IPS-20b (cell line): ENCODE measurements at regions not wholly inside any gene's neighbourhood (a gene's known extent, or its start where the extent isn't known, plus 50 kb on each side); places are given as distances from the start of the nearest gene placed in this dataset.
"Not testable (repeated sequence)": the region's sequence is repeated elsewhere in the genome, so short reads cannot be mapped to it uniquely, and the experiment has no call there.

ENCODE experiments used
- H3K27ac ChIP-seq: one replicate; pipeline ENCODE4 v1.5.1; 2013; ENCODE audit warnings: low read length
- H3K27me3 ChIP-seq: 2 replicates; pipeline ENCODE4 v1.6.1; 2013; ENCODE audit warnings: mild to moderate bottlenecking, low read length, inconsistent platforms; ENCODE audit not compliant: insufficient read depth
- H3K36me3 ChIP-seq: 2 replicates; pipeline ENCODE4 v1.6.1; 2013; ENCODE audit warnings: low read depth, mild to moderate bottlenecking, inconsistent platforms, low read length, moderate library complexity; ENCODE audit not compliant: insufficient read depth
- H3K4me1 ChIP-seq: 2 replicates; pipeline ENCODE4 v1.6.1; 2013; ENCODE audit warnings: mild to moderate bottlenecking, control low read depth, inconsistent platforms, low read length, moderate library complexity; ENCODE audit not compliant: insufficient read depth
- H3K4me3 ChIP-seq: 2 replicates; pipeline ENCODE4 v1.5.1; 2013; ENCODE audit warnings: mild to moderate bottlenecking, low read length, inconsistent platforms
- H3K9ac ChIP-seq: 2 replicates; pipeline ENCODE4 v1.6.1; 2013; ENCODE audit warnings: low read depth, mild to moderate bottlenecking, inconsistent platforms, low read length, moderate library complexity
- H3K9me3 ChIP-seq: 2 replicates; pipeline ENCODE4 v1.6.1; 2013; ENCODE audit warnings: mild to moderate bottlenecking, low read depth, low read length, inconsistent platforms; ENCODE audit not compliant: insufficient read depth

- H3K36me3 ChIP-seq = no peaks in the 10 kb centered on the region
- H3K4me3 ChIP-seq = no peak overlapping the region
- H3K9ac ChIP-seq = no peak overlapping the region
- H3K9me3 ChIP-seq = no peaks in the 10 kb centered on the region
- H3K27me3 ChIP-seq = no peaks in the 10 kb centered on the region
- no peaks in the 10 kb centered on the region for H3K4me1 ChIP-seq
- H3K27ac ChIP-seq = no peak overlapping the region
These were observed 196.6 kb upstream of the EDNRA start for GRCh38 chr4:147284256-147284835.

GRCh38 chr4:147284935-147285334, 196.0 kb upstream of the EDNRA start:
- no peak overlapping the region for H3K9ac ChIP-seq
- H3K36me3 ChIP-seq = no peaks in the 10 kb centered on the region
- no peaks in the 10 kb centered on the region for H3K4me1 ChIP-seq
- H3K27ac ChIP-seq = no peak overlapping the region
- no peak overlapping the region for H3K4me3 ChIP-seq
- no peaks in the 10 kb centered on the region for H3K9me3 ChIP-seq
- no peaks in the 10 kb centered on the region for H3K27me3 ChIP-seq

DNA sequence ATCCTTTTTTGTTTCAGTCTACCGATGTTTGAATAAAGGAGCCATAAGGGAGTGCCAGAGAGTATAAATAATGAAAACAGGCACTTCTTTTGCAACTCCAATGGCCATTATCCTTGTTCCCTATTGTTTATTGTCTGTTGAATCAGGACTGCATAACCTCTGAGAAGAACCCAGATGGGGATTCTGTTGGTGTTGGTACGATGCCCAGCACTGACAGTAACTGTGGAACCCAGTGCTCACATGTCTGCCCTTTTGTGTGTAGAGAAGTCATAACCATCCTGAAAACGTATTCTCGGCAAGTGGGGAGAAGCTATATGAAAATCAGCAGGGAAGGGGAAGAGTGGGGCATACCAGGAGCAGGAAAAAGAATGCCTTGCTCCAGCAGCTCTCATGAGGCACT, 195.1 kb upstream of the EDNRA start:
- Histone ChIP-seq H3K9me3 (no peaks in the 10 kb centered on the region), H3K27ac (no peak overlapping the region), H3K9ac (no peak overlapping the region), H3K4me1 (no peaks in the 10 kb centered on the region), H3K27me3 (no peaks in the 10 kb centered on the region), H3K4me3 (no peak overlapping the region), H3K36me3 (no peaks in the 10 kb centered on the region)

GRCh38 chr4:147286846-147287587, 193.9 kb upstream of the EDNRA start:
- H3K27me3 ChIP-seq = no peaks in the 10 kb centered on the region
- H3K27ac ChIP-seq = no peak overlapping the region
- H3K36me3 ChIP-seq = no peaks in the 10 kb centered on the region
- H3K9ac ChIP-seq = no peak overlapping the region
- H3K4me3 ChIP-seq = no peak overlapping the region
- no peaks in the 10 kb centered on the region for H3K9me3 ChIP-seq
- no peaks in the 10 kb centered on the region for H3K4me1 ChIP-seq

DNA sequence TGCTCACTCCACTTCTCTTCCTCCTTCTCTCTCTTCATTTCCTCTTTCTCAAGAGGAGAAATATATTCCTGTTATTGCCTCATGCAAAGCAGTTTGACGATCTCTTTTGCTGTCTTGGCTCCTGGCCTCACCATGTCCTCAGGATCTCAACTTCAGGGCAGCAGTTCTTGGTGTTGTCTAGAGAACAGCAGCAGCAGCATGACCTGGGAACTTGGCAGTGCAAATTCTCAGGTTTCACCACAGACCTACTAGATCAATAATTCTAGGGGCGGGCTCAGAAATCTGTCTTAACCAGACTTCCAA, 193.4 kb upstream of the EDNRA start:
- H3K27ac ChIP-seq = no peak overlapping the region
- H3K9me3 ChIP-seq = no peaks in the 10 kb centered on the region
- H3K4me3 ChIP-seq = no peak overlapping the region
- H3K9ac ChIP-seq = no peak overlapping the region
- H3K4me1 ChIP-seq = no peaks in the 10 kb centered on the region
- no peaks in the 10 kb centered on the region for H3K27me3 ChIP-seq
- H3K36me3 ChIP-seq = no peaks in the 10 kb centered on the region

DNA sequence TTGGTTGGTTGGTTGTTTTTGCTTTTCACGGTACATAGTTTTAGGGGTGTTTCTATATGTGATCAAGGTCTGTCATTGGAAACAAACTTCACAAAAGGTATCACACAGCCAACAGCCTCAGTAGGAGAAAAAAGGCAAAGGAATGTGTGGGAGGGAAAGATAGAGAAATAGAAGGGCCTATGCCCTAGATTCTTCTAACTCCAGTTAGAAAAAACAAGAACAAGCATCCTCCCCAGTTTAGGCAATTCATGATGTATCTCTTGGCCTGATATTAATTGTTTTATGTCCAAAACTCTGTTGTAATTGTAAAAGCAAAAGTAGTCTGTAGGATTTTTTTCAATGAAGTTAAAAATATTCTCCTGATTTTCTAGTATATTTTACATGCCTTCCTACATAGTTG, 192.4 kb upstream of the EDNRA start:
- no peaks in the 10 kb centered on the region for H3K4me1 ChIP-seq
- H3K27me3 ChIP-seq = no peaks in the 10 kb centered on the region
- H3K9ac ChIP-seq = no peak overlapping the region
- no peak overlapping the region for H3K27ac ChIP-seq
- no peaks in the 10 kb centered on the region for H3K36me3 ChIP-seq
- no peak overlapping the region for H3K4me3 ChIP-seq
- no peaks in the 10 kb centered on the region for H3K9me3 ChIP-seq

- H3K36me3 ChIP-seq = no peaks in the 10 kb centered on the region
These were observed 191.7 kb upstream of the EDNRA start for GRCh38 chr4:147289181-147289580.

DNA sequence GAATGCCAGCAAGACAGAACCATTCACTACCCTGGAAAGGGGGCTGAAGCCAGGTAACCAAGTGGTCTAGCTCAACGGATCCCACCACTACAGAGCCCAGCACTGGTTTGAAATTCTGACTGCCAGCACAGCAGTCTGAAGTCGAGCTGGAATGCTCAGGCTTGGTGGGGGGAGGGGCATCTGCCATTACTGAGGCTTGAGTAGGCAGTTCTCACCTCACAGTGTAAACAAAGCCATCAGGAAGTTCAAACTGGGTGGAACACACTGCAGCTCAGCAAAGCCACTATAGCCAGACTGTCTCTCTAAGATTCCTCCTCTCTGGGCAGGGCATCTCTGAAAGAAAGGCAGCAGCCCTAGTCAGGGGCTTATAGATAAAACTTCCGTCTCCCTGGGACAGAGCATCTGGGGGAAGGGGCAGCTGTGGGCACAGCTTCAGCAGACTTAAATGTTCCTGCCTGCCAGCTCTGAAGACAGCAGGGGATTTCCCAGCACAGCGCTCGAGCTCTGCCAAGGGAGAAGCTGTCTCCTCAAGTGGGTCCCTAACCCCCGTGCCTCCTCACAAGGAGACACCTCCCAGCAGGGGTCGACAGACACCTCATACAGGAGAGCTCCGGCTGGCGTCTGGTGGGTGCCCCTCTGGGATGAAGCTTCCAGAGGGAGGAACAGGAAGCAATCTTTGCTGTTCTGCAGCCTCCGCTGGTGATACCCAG, 188.1 kb upstream of the EDNRA start:
- H3K4me3 ChIP-seq, H3K27ac ChIP-seq, H3K9me3 ChIP-seq, H3K4me1 ChIP-seq, H3K27me3 ChIP-seq, H3K36me3 ChIP-seq, H3K9ac ChIP-seq: not testable (repeated sequence)

More at GRCh38 chr4:147289181-147289580, 191.7 kb upstream of the EDNRA start:
- H3K4me3 ChIP-seq = no peak overlapping the region
- H3K9ac ChIP-seq = no peak overlapping the region
- no peaks in the 10 kb centered on the region for H3K27me3 ChIP-seq
- H3K4me1 ChIP-seq = no peaks in the 10 kb centered on the region
- H3K9me3 ChIP-seq = no peaks in the 10 kb centered on the region
- no peak overlapping the region for H3K27ac ChIP-seq

- H3K4me1 ChIP-seq, H3K36me3 ChIP-seq, H3K9me3 ChIP-seq, H3K4me3 ChIP-seq, H3K27me3 ChIP-seq, H3K27ac ChIP-seq, H3K9ac ChIP-seq: not testable (repeated sequence)
These were observed 187.6 kb upstream of the EDNRA start for GRCh38 chr4:147293314-147293677.

DNA sequence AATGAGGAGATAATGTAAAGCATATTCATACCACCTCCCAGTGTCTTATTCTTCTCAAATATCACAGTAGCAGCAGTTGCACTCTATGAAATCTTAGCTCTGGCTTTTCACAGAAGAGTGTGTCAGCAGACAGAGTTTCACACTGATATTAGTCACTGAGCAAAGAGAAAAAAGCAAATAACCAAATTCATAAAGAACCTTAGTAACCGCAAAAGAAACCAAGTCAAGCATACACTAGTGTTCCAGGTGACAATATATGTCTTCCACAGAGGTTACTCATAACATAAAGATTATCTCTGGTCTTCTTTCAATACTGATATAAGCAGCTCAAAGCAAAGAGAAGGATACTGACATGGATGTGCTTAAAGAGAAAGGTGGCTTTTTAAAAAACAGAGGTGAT, 181.7 kb upstream of the EDNRA start:
- no peak overlapping the region for H3K9ac ChIP-seq
- H3K27ac ChIP-seq = no peak overlapping the region
- H3K9me3 ChIP-seq = no peaks in the 10 kb centered on the region
- H3K4me3 ChIP-seq = no peak overlapping the region
- no peaks in the 10 kb centered on the region for H3K4me1 ChIP-seq
- no peaks in the 10 kb centered on the region for H3K36me3 ChIP-seq
- H3K27me3 ChIP-seq = no peaks in the 10 kb centered on the region

DNA sequence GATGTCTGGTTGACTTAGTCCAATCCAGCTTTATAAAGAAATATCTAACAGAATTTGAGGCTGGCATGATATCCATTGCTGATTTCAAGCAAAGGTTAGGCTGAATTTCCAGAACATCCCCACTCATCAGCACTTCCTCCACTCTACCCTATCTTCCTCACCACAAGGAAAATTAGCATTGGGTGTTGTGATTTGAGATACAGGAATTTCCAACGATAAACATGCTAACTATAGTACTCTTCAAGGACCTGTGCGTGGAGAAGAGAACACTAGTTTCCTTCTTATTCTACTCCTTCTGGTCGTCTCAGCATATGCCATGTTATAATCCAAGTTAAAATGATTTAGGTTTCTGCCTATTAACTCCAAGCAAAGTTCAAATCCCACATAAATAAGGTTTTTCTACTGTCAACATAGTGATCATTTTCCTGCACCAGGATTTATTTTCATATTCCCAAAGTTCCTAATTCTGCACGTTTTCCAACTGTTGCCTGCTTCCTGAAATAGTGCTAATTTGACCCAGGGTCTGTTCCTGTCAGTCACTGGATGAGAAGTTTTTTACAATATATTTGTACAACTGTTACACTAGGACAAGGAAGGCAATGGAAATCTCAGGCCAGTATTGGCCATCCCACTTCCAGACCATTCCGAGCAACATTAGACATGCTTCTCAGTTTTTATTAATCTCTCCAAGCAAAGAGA, 177.6 kb upstream of the EDNRA start:
- Histone ChIP-seq H3K4me3 (no peak overlapping the region), H3K27me3 (no peaks in the 10 kb centered on the region), H3K36me3 (no peaks in the 10 kb centered on the region), H3K4me1 (no peaks in the 10 kb centered on the region), H3K27ac (no peak overlapping the region), H3K9ac (no peak overlapping the region), H3K9me3 (no peaks in the 10 kb centered on the region)

DNA sequence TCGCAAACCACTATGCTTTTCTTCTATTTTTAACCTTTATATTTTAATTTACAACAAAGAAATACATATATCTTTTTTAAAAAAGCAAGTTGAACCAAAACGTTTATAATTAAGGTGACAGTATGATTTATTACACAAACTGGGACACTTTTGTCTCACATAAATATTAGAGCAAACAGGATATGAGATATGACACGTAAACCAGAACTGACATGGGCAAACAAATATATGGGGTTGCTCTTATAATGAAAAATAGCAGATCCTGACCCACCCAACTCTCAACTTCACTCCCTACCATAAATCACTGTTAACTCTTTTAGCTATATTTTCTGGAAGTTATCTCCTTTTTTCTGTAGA, 177.0 kb upstream of the EDNRA start:
- H3K9ac ChIP-seq = no peak overlapping the region
- H3K4me1 ChIP-seq = no peaks in the 10 kb centered on the region
- H3K9me3 ChIP-seq = no peaks in the 10 kb centered on the region
- no peak overlapping the region for H3K27ac ChIP-seq
- H3K36me3 ChIP-seq = no peaks in the 10 kb centered on the region
- no peaks in the 10 kb centered on the region for H3K27me3 ChIP-seq
- H3K4me3 ChIP-seq = no peak overlapping the region
